AG09309 (cell line): ENCODE measurements at regions not wholly inside any gene's neighbourhood (a gene's known extent, or its start where the extent isn't known, plus 50 kb on each side); places are given as distances from the start of the nearest gene placed in this dataset.

Experiments used
- DNase-seq: peaks from one replicate; pipeline ENCODE4 v3.0.0-alpha.2; 2010; ENCODE audit warnings: low read depth
- H3K4me3 ChIP-seq: 2 replicates; pipeline ENCODE4 v1.5.1; 2011; ENCODE audit warnings: mild to moderate bottlenecking, low read depth, low read length, moderate library complexity; ENCODE audit not compliant: control insufficient read depth
- TF ChIP-seq, protein P1 (sequence below): IDR thresholded peaks from 2 replicates; pipeline ENCODE4 v1.5.1; 2011; ENCODE audit warnings: mild to moderate bottlenecking, low read depth, low read length, inconsistent platforms; ENCODE audit not compliant: insufficient read depth, control insufficient read depth; ENCODE audit errors: missing control alignments

GRCh38 chr6:102680413-102680812 lies 1286.9 kb downstream of the GRIK2 start:
- DNase-seq = no peak
- TF ChIP-seq, protein P1, sequence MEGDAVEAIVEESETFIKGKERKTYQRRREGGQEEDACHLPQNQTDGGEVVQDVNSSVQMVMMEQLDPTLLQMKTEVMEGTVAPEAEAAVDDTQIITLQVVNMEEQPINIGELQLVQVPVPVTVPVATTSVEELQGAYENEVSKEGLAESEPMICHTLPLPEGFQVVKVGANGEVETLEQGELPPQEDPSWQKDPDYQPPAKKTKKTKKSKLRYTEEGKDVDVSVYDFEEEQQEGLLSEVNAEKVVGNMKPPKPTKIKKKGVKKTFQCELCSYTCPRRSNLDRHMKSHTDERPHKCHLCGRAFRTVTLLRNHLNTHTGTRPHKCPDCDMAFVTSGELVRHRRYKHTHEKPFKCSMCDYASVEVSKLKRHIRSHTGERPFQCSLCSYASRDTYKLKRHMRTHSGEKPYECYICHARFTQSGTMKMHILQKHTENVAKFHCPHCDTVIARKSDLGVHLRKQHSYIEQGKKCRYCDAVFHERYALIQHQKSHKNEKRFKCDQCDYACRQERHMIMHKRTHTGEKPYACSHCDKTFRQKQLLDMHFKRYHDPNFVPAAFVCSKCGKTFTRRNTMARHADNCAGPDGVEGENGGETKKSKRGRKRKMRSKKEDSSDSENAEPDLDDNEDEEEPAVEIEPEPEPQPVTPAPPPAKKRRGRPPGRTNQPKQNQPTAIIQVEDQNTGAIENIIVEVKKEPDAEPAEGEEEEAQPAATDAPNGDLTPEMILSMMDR = no peak
- H3K4me3 ChIP-seq = no peak overlapping the region

GRCh38 chr6:102679865-102680264 lies 1286.4 kb downstream of the GRIK2 start:
- H3K4me3 ChIP-seq = no peak overlapping the region
- no peak for DNase-seq
- TF ChIP-seq, protein P1 = no peak

- DNase-seq = no peak
- TF ChIP-seq, protein P1 = no peak
- H3K4me3 ChIP-seq = no peak overlapping the region
These were observed 1283.7 kb downstream of the GRIK2 start for GRCh38 chr6:102677225-102677624.

DNA sequence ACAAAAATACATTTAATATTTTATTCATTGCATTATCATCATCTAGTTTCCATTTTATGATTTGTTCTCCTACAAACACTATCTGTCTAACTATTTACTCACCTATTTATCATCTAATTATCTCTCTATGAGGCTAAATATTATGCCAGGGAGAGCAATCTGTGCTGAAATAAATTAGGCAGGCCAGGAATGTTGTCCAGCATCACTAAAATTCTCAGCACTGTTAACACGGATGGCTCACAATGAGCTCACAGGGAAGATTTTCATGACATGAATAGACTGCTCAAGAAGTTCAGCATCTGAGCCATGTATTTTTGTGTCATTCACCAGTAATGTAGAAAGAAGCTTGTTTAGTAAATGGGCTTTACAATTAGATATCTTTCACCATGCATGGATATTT lies 1277.2 kb downstream of the GRIK2 start:
- no peak for DNase-seq
- H3K4me3 ChIP-seq = no peak overlapping the region
- TF ChIP-seq, protein P1 = no peak

- TF ChIP-seq, protein P1 = no peak
- H3K4me3 ChIP-seq = no peak overlapping the region
- no peak for DNase-seq
These were observed 1269.3 kb downstream of the GRIK2 start for GRCh38 chr6:102662851-102663250.

DNA sequence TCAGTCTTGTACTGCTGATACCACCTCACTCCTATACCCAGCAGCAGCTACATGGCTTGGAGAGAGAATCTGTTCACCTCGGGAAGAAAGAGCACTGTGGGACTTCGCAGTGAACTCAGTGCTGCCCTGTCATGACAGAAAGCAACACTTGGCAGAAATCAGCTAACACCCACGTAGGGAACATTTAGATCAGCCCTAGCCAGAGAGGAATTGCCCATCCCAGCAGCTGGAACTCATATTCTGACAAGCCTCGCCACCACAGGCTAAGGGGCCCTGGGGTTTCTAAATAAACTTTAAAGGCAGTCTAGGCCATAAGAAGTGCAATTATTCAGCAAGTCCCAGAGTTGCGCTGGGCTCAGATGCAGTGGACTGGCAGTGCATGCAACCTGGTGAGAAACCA lies 1266.8 kb downstream of the GRIK2 start:
- TF ChIP-seq, protein P1 = no peak
- no peak for DNase-seq
- no peak overlapping the region for H3K4me3 ChIP-seq

- DNase-seq = no peak
- TF ChIP-seq, protein P1 = no peak
- H3K4me3 ChIP-seq = no peak overlapping the region
These were observed 1262.3 kb downstream of the GRIK2 start for GRCh38 chr6:102655823-102656222.
